ENCODE measurements at regions not wholly inside any gene's neighbourhood (a gene's known extent, or its start where the extent isn't known, plus 50 kb on each side); places are given as distances from the start of the nearest gene placed in this dataset.

DNA sequence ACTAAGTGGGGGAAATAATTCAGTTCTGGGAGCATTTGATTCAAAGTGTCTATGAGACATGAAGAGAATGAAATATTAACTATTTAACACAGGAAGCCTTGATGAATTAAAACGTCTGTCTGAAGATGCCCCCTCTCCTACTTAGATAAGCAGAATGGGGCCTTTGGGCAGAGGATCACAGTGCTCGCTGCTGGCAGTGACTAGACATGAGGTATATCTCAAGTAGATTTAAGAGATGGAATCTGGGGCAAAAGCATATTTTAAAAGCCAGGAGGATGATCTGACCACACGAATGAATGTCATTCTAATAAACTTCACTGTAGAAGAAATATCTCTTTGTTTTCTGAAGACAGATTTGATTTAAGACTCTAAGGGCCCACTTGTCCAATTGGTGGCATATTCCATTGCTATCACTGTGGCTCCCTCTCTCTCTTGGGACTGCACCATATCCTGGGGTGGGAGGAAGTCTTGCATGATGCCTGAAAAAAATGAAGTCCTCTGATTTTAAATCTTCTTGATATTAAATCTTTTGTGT, 254.0 kb downstream of the MAN2A1 start:
- H3K27me3 ChIP-seq (ENCODE audit: insufficient read depth), result no peaks in the 10 kb centered on the region
- ATAC-seq (no peak), DNase-seq (ENCODE audit: low spot score) (no peak)
- H3K4me2 ChIP-seq, result no peak overlapping the region
- no peaks in the 10 kb centered on the region for H4K20me1 ChIP-seq (replicated peaks; ENCODE audit: insufficient read depth)
- H3F3A ChIP-seq (replicated peaks; ENCODE audit: low read depth), result no peaks in the 10 kb centered on the region
- no peaks in the 10 kb centered on the region for H3K9me2 ChIP-seq (ENCODE audit: insufficient read depth)
- no peak overlapping the region for H3K4me3 ChIP-seq
- TF ChIP-seq JUNB (IDR thresholded peaks at IDR 0.05; ENCODE audit: unreplicated experiment) (no peak), NANOG (IDR thresholded peaks at IDR 0.05; ENCODE audit: borderline replicate concordance) (no peak), EZH2 (IDR thresholded peaks at IDR 0.05; ENCODE audit: low read depth, unreplicated experiment) (no peak), REST (IDR thresholded peaks at IDR 0.05; ENCODE audit: unreplicated experiment) (no peak), STAT1 (IDR thresholded peaks at IDR 0.05; ENCODE audit: unreplicated experiment) (no peak), CTCF (conservative IDR thresholded peaks at IDR 0.05; ENCODE audit: low read depth in 2 of 2) (no peak), ZNF331 (CRISPR knock-in tag; IDR thresholded peaks at IDR 0.05; ENCODE audit: low read depth) (no peak), CREB1 (CRISPR knock-in tag; IDR thresholded peaks at IDR 0.05; ENCODE audit: low read depth) (no peak), ETS1 (IDR thresholded peaks at IDR 0.05) (no peak), POLR2AphosphoS5 (IDR thresholded peaks at IDR 0.05; ENCODE audit: low read depth) (no peak), ZNF114 (CRISPR knock-in tag; IDR thresholded peaks at IDR 0.05) (no peak), EZH2phosphoT487 (IDR thresholded peaks at IDR 0.05; ENCODE audit: unreplicated experiment) (no peak)
- TF ChIP-seq, protein P1, sequence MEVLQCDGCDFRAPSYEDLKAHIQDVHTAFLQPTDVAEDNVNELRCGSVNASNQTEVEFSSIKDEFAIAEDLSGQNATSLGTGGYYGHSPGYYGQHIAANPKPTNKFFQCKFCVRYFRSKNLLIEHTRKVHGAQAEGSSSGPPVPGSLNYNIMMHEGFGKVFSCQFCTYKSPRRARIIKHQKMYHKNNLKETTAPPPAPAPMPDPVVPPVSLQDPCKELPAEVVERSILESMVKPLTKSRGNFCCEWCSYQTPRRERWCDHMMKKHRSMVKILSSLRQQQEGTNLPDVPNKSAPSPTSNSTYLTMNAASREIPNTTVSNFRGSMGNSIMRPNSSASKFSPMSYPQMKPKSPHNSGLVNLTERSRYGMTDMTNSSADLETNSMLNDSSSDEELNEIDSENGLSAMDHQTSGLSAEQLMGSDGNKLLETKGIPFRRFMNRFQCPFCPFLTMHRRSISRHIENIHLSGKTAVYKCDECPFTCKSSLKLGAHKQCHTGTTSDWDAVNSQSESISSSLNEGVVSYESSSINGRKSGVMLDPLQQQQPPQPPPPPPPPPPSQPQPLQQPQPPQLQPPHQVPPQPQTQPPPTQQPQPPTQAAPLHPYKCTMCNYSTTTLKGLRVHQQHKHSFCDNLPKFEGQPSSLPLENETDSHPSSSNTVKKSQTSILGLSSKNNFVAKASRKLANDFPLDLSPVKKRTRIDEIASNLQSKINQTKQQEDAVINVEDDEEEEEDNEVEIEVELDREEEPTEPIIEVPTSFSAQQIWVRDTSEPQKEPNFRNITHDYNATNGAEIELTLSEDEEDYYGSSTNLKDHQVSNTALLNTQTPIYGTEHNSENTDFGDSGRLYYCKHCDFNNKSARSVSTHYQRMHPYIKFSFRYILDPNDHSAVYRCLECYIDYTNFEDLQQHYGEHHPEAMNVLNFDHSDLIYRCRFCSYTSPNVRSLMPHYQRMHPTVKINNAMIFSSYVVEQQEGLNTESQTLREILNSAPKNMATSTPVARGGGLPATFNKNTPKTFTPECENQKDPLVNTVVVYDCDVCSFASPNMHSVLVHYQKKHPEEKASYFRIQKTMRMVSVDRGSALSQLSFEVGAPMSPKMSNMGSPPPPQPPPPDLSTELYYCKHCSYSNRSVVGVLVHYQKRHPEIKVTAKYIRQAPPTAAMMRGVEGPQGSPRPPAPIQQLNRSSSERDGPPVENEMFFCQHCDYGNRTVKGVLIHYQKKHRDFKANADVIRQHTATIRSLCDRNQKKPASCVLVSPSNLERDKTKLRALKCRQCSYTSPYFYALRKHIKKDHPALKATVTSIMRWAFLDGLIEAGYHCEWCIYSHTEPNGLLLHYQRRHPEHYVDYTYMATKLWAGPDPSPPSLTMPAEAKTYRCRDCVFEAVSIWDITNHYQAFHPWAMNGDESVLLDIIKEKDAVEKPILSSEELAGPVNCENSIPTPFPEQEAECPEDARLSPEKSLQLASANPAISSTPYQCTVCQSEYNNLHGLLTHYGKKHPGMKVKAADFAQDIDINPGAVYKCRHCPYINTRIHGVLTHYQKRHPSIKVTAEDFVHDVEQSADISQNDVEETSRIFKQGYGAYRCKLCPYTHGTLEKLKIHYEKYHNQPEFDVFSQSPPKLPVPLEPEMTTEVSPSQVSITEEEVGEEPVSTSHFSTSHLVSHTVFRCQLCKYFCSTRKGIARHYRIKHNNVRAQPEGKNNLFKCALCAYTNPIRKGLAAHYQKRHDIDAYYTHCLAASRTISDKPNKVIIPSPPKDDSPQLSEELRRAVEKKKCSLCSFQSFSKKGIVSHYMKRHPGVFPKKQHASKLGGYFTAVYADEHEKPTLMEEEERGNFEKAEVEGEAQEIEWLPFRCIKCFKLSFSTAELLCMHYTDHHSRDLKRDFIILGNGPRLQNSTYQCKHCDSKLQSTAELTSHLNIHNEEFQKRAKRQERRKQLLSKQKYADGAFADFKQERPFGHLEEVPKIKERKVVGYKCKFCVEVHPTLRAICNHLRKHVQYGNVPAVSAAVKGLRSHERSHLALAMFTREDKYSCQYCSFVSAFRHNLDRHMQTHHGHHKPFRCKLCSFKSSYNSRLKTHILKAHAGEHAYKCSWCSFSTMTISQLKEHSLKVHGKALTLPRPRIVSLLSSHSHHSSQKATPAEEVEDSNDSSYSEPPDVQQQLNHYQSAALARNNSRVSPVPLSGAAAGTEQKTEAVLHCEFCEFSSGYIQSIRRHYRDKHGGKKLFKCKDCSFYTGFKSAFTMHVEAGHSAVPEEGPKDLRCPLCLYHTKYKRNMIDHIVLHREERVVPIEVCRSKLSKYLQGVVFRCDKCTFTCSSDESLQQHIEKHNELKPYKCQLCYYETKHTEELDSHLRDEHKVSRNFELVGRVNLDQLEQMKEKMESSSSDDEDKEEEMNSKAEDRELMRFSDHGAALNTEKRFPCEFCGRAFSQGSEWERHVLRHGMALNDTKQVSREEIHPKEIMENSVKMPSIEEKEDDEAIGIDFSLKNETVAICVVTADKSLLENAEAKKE (CRISPR knock-in tag; IDR thresholded peaks at IDR 0.05), result no peak
- H3K27ac ChIP-seq (ENCODE audit: low read depth), result no peak overlapping the region
- H3K4me1 ChIP-seq (ENCODE audit: insufficient read depth), result 0 out of 2 replicates have a peak, but pooled peaks cover 4% of the 10 kb centered on the region
- Mint-ChIP-seq H3K9me3 (no peaks in the 10 kb centered on the region), H3K4me1 (peaks cover 6% of the 10 kb centered on the region; the same call in 2 of the 3 replicates), H3K36me3 (ENCODE audit: low read depth) (no peaks in the 10 kb centered on the region; the same call in 2 of the 3 replicates), H3K27ac (no peak overlapping the region), H3K4me3 (no peak overlapping the region), H3K27me3 (ENCODE audit: insufficient read depth, low read depth, poor library complexity) (peaks cover 2% of the 10 kb centered on the region)
- H2AFZ ChIP-seq, result no peak overlapping the region
- no peaks in the 10 kb centered on the region for H3K79me2 ChIP-seq (replicated peaks; ENCODE audit: insufficient read depth)
- no peaks in the 10 kb centered on the region for H3K36me3 ChIP-seq (ENCODE audit: insufficient read depth)

Data from GM23338 (cell line).